OCI-M2 (cell line): ENCODE measurements at regions not wholly inside any gene's neighbourhood (a gene's known extent, or its start where the extent isn't known, plus 50 kb on each side); places are given as distances from the start of the nearest gene placed in this dataset.

Experiments used
- DNase-seq: peaks from one replicate; lab custom pipeline; 2025; ENCODE audit not compliant: unreplicated experiment; lab: John Stamatoyannopoulos, UW

GRCh38 chr18:78309924-78310323 lies 669.7 kb upstream of the SALL3 start:
- no peak for DNase-seq

GRCh38 chr18:78319264-78319663 lies 660.4 kb upstream of the SALL3 start:
- no peak for DNase-seq

- DNase-seq = no peak
These were observed 659.7 kb upstream of the SALL3 start for GRCh38 chr18:78319961-78320360.

GRCh38 chr18:78321402-78321801 lies 658.2 kb upstream of the SALL3 start:
- no peak for DNase-seq

- DNase-seq = no peak
These were observed 656.0 kb upstream of the SALL3 start for GRCh38 chr18:78323453-78324197.

- DNase-seq = no peak
These were observed 652.0 kb upstream of the SALL3 start for GRCh38 chr18:78327643-78328042.

- DNase-seq = no peak
These were observed 648.9 kb upstream of the SALL3 start for GRCh38 chr18:78330766-78331165.

GRCh38 chr18:78352910-78353309 lies 626.7 kb upstream of the SALL3 start:
- DNase-seq = no peak

- no peak for DNase-seq
These were observed 617.4 kb upstream of the SALL3 start for GRCh38 chr18:78362198-78362597.

GRCh38 chr18:78363556-78364387 lies 615.8 kb upstream of the SALL3 start:
- no peak for DNase-seq

- no peak for DNase-seq
These were observed 615.1 kb upstream of the SALL3 start for GRCh38 chr18:78364388-78364960.

GRCh38 chr18:78367996-78368395 lies 611.6 kb upstream of the SALL3 start:
- no peak for DNase-seq

- no peak for DNase-seq
These were observed 610.9 kb upstream of the SALL3 start for GRCh38 chr18:78368726-78369125.

- no peak for DNase-seq
These were observed 603.6 kb upstream of the SALL3 start for GRCh38 chr18:78376046-78376445.

GRCh38 chr18:78378403-78378802 lies 601.2 kb upstream of the SALL3 start:
- no peak for DNase-seq

GRCh38 chr18:78378983-78379382 lies 600.6 kb upstream of the SALL3 start:
- no peak for DNase-seq

GRCh38 chr18:78390348-78390951 lies 589.2 kb upstream of the SALL3 start:
- no peak for DNase-seq

GRCh38 chr18:78390952-78391348 lies 588.7 kb upstream of the SALL3 start:
- no peak for DNase-seq

- no peak for DNase-seq
These were observed 586.3 kb upstream of the SALL3 start for GRCh38 chr18:78393086-78393862.

GRCh38 chr18:78396077-78396476 lies 583.5 kb upstream of the SALL3 start:
- DNase-seq = no peak

GRCh38 chr18:78396756-78397155 lies 582.9 kb upstream of the SALL3 start:
- no peak for DNase-seq
